Naive thymus-derived CD4-positive, alpha-beta T cell (primary cell): ENCODE measurements at regions not wholly inside any gene's neighbourhood (a gene's known extent, or its start where the extent isn't known, plus 50 kb on each side); places are given as distances from the start of the nearest gene placed in this dataset.
"Not testable (repeated sequence)": the region's sequence is repeated elsewhere in the genome, so short reads cannot be mapped to it uniquely, and the experiment has no call there.

Experiments used
- ATAC-seq: fragments of 150-1000 bp; cut with Tn5 transposase; 2 replicates; pipeline ENCODE4 v1.10.0; 2021; ENCODE audit warnings: mild to moderate bottlenecking, moderate library complexity
- CTCF ChIA-PET: fragments of 350-600 bp; sonication (Branson Sonifier 250); formaldehyde crosslinking; loops from one replicate; lab custom pipeline; 2021; ENCODE audit warnings: antibody characterized with exemption; lab: Charles Lee
- POLR2A ChIA-PET: fragments of 350-600 bp; sonication (Branson Sonifier 250); formaldehyde crosslinking; loops from one replicate; lab custom pipeline; 2021; ENCODE audit warnings: antibody characterized with exemption, inconsistent platforms; lab: Charles Lee
- DNase-seq, 9 donors: peaks; one replicate each; pipeline versions ENCODE4 v3.0.0 to v3.0.0-alpha.2; 2020 to 2022; ENCODE audit warnings: mixed read lengths in 1 of 9
- H3K27ac ChIP-seq: one replicate; pipeline ENCODE4 v1.7.0; 2013; ENCODE audit warnings: mild to moderate bottlenecking, low read depth, low read length, moderate library complexity
- H3K27me3 ChIP-seq, 2 donors: one replicate each; pipeline ENCODE4 v1.7.0; 2013; ENCODE audit warnings: low read length in 2 of 2, mild to moderate bottlenecking in 2 of 2, moderate library complexity in 2 of 2; ENCODE audit not compliant: control insufficient read depth in 2 of 2, insufficient read depth in 2 of 2
- H3K36me3 ChIP-seq, 3 experiments: 1 replicate in 2 of 3; 2 replicates in 1 of 3; pipeline ENCODE4 v1.7.0; 2013; ENCODE audit warnings: low read length in 3 of 3, mild to moderate bottlenecking in 3 of 3, moderate library complexity in 1 of 3; ENCODE audit not compliant: insufficient read depth in 3 of 3, control insufficient read depth in 2 of 3
- H3K4me1 ChIP-seq, 2 donors: one replicate each; pipeline ENCODE4 v1.7.0; 2013; ENCODE audit warnings: low read length in 2 of 2, mild to moderate bottlenecking in 2 of 2, moderate library complexity in 1 of 2; ENCODE audit not compliant: control insufficient read depth in 2 of 2, insufficient read depth in 2 of 2
- H3K4me3 ChIP-seq: 2 replicates; pipeline ENCODE4 v1.7.0; 2013; ENCODE audit warnings: mild to moderate bottlenecking, low read length
- H3K9me3 ChIP-seq, 3 experiments: 1 replicate in 2 of 3; 2 replicates in 1 of 3; pipeline ENCODE4 v1.7.0; 2013; ENCODE audit warnings: low read length in 3 of 3; ENCODE audit not compliant: control insufficient read depth in 2 of 3
- H3K27ac Mint-ChIP-seq, 9 donors: one replicate each; pipeline ENCODE4 v1.8.0; 2020 to 2022; ENCODE audit warnings: mixed read lengths in 9 of 9, mild to moderate bottlenecking in 8 of 9, moderate library complexity in 5 of 9, inconsistent platforms in 2 of 9
- H3K27me3 Mint-ChIP-seq, 5 donors: one replicate each; pipeline ENCODE4 v1.8.0; 2021 to 2022; ENCODE audit warnings: mixed read lengths in 5 of 5, mild to moderate bottlenecking in 1 of 5
- H3K36me3 Mint-ChIP-seq, 5 donors: one replicate each; pipeline ENCODE4 v1.8.0; 2020 to 2022; ENCODE audit warnings: mixed read lengths in 5 of 5, mild to moderate bottlenecking in 3 of 5, inconsistent platforms in 1 of 5
- H3K4me1 Mint-ChIP-seq, 7 donors: one replicate each; pipeline ENCODE4 v1.8.0; 2020 to 2022; ENCODE audit warnings: mixed read lengths in 7 of 7, mild to moderate bottlenecking in 3 of 7, inconsistent platforms in 1 of 7
- H3K4me3 Mint-ChIP-seq, 10 donors: one replicate each; pipeline ENCODE4 v1.8.0; 2020 to 2022; ENCODE audit warnings: mild to moderate bottlenecking in 10 of 10, mixed read lengths in 10 of 10, moderate library complexity in 6 of 10, inconsistent platforms in 2 of 10
- H3K9me3 Mint-ChIP-seq, 11 donors: one replicate each; pipeline ENCODE4 v1.8.0; 2020 to 2022; ENCODE audit warnings: mixed read lengths in 11 of 11, mild to moderate bottlenecking in 4 of 11, inconsistent platforms in 1 of 11, moderate library complexity in 1 of 11
- intact Hi-C, 2 donors: fragments of 100-400 bp; cut with micrococcal nuclease; formaldehyde crosslinking; loops; one replicate each; pipeline ENCODE4 v1.15.1; 2023

DNA sequence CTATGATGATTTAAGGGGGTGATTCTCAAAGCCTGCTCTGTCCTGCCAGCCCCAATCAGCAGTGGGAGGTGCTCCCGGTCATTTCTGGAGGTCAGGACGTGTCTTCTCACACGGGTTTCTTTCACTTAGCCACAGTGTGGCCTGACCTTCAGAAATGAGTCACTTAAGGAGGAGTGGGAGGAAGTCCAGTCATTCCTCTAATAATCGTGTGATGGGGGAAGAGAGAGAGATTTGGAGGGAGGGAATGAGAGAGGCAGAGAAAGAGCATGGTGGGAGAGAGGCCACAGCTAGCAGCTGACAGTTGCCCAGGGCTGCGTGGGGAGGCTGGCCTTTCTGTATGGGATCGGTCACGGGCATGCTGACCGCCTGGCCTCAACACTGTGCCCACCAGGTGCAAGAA is 142.6 kb upstream of the ZNF469 start:
- H3K27me3 Mint-ChIP-seq: peaks cover 0 to 20% (median 18%) of the 10 kb centered on the region in 5 donors
- peak; percentile 17 for ATAC-seq
- CTCF ChIA-PET, H3K4me3 ChIP-seq, H3K27me3 ChIP-seq, intact Hi-C loops, H3K9me3 ChIP-seq, H3K36me3 Mint-ChIP-seq, H3K4me3 Mint-ChIP-seq, H3K27ac ChIP-seq, H3K36me3 ChIP-seq, H3K4me1 Mint-ChIP-seq, POLR2A ChIA-PET, H3K4me1 ChIP-seq, H3K27ac Mint-ChIP-seq, DNase-seq: not testable (repeated sequence)
- peaks cover 0 to 12% (median 0%) of the 10 kb centered on the region in 11 donors for H3K9me3 Mint-ChIP-seq

DNA sequence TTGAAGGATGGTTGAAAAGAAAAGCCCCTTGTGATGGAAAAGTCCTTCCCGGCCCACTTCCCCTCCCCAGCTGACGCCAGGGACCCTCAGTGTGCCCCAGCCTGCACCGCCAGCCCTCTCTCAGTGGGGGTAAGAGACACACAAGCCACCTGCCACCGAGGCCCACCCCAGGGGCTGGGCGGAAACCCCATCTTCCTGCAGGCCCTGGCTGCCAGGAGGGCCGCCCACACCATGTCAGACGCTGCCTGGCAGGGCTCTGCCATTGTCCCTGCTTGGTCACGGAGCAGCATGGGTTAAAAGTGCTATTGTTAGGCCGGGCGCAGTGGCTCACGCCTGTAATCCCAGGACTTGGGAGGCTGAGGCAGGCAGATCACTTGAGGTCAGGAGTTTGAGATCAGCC is 142.0 kb upstream of the ZNF469 start:
- H3K27me3 Mint-ChIP-seq: peaks cover 0 to 17% (median 12%) of the 10 kb centered on the region in 5 donors
- POLR2A ChIA-PET, ATAC-seq, H3K27me3 ChIP-seq, H3K27ac Mint-ChIP-seq, H3K4me3 Mint-ChIP-seq, H3K36me3 Mint-ChIP-seq, intact Hi-C loops, H3K36me3 ChIP-seq, H3K4me3 ChIP-seq, H3K9me3 ChIP-seq, CTCF ChIA-PET, DNase-seq, H3K4me1 Mint-ChIP-seq, H3K27ac ChIP-seq, H3K4me1 ChIP-seq: not testable (repeated sequence)
- H3K9me3 Mint-ChIP-seq: peaks cover 0 to 12% (median 0%) of the 10 kb centered on the region in 11 donors

DNA sequence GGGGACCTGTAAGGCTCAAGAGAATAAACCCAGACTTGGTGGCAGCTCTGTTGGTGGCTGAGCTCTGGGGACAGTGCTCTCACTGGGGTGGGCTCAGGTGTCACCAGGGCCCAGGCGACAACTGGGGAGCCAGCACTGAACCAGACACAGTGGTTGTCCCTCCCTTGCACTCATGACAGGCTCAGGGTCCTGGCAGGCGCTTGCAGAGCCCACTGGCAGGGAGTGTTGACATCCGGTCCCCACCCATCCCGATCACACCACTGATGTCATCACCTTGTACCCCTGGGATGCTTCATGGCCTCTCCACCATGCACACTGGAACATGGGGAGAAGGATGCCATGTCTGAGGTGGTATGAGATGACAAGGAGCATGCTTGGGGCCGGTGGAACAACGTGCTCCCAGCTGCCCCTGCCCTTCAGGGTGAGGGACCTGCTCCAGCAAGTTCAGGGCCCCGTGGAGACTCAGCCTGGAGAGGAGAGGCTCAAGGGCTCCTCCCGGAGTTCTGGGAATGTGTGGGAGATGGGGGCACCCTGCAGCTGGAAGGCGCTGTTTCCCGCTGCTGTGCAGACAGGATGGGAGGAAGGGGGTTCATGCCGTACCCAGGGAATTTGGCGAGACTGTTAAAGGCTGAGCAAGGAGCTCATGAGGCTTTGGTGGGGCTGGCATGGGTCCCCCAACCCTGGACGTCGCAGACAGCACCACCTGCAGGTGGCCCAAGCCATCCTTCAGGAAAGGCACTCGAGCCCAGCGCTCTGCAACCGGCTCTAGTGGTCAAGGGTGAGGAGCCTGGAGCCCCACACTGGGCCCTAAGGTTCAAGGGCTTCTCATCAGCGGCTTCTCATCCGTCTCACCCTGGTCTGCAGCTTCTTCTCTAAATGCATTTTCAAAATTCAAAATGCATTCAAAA is 141.1 kb upstream of the ZNF469 start:
- H3K4me3 Mint-ChIP-seq, H3K4me1 ChIP-seq, H3K27ac Mint-ChIP-seq, H3K9me3 ChIP-seq, POLR2A ChIA-PET, CTCF ChIA-PET, H3K36me3 ChIP-seq, ATAC-seq, H3K27ac ChIP-seq, H3K27me3 ChIP-seq, H3K4me3 ChIP-seq, intact Hi-C loops, H3K4me1 Mint-ChIP-seq, H3K36me3 Mint-ChIP-seq, DNase-seq: not testable (repeated sequence)
- H3K9me3 Mint-ChIP-seq: peaks cover 0 to 12% (median 0%) of the 10 kb centered on the region in 11 donors
- H3K27me3 Mint-ChIP-seq: peaks cover 0 to 16% (median 10%) of the 10 kb centered on the region in 5 donors

DNA sequence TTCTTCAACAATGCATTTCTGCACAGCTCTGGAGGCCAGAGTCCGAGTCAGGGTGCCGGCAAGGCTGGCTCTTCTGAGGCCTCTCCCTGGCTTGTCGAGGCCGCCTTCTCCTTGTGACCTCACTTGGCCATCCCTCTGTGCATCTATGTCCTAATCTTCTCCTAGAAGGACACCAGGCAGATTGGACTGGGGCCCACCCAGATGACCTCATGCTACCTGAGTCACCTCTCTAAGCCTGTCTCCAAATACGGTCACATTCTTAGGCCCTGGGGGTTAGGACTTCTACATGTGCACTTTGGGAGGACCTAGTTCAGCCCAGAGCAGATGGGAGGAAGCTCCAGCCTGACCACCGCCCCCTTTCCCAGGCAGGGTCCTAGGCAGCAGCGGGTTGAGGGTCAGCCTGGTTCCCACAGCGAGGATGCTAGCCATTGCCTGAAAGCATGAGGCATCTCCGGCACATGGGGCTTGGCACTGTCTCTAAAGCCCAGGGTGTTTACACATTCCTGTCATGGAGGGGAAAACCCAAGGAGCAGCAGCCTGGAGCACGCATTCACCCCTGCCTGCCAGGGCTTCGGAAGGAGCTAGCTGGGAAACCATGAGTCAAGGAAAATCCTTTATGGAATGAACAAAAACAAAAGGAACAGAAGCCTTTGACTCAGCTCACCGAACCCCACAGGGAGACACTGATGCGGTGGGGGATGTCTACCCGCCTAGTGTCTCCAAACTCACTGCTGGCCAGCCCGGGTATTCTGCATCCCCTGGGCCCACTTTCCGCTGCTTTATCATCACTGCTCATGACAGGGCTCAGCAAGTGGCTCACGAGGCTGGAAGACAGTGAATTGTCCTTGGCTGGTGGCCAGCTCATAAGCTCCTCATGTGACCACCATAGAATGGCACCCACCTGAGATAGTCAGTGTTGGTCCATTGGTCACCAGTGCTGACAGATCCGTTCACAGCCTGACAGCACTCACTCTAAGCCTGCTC is 140.2 kb upstream of the ZNF469 start:
- not testable (repeated sequence) for DNase-seq, H3K4me3 Mint-ChIP-seq, H3K36me3 Mint-ChIP-seq

GRCh38 chr16:88243921-88244320 is 138.8 kb upstream of the ZNF469 start:
- H3K36me3 Mint-ChIP-seq, H3K9me3 ChIP-seq, H3K27me3 Mint-ChIP-seq, H3K4me1 ChIP-seq, DNase-seq, H3K36me3 ChIP-seq, intact Hi-C loops, H3K4me3 ChIP-seq, H3K27me3 ChIP-seq, CTCF ChIA-PET, H3K4me1 Mint-ChIP-seq, H3K27ac Mint-ChIP-seq, POLR2A ChIA-PET, H3K4me3 Mint-ChIP-seq, ATAC-seq, H3K27ac ChIP-seq: not testable (repeated sequence)
- H3K9me3 Mint-ChIP-seq: peaks cover 0 to 12% (median 0%) of the 10 kb centered on the region in 11 donors

More for the DNA sequence above, 140.2 kb upstream of the ZNF469 start:
- H3K27me3 Mint-ChIP-seq: peaks cover 0 to 15% (median 9%) of the 10 kb centered on the region in 5 donors
- H3K36me3 ChIP-seq, POLR2A ChIA-PET, H3K27ac ChIP-seq, H3K4me3 ChIP-seq, ATAC-seq, H3K4me1 Mint-ChIP-seq, H3K4me1 ChIP-seq, H3K27ac Mint-ChIP-seq, intact Hi-C loops, H3K27me3 ChIP-seq, CTCF ChIA-PET, H3K9me3 ChIP-seq: not testable (repeated sequence)
- peaks cover 0 to 12% (median 0%) of the 10 kb centered on the region in 11 donors for H3K9me3 Mint-ChIP-seq

- H3K36me3 ChIP-seq, POLR2A ChIA-PET, H3K36me3 Mint-ChIP-seq, H3K4me1 ChIP-seq, DNase-seq, H3K27ac ChIP-seq, H3K9me3 ChIP-seq, H3K27me3 ChIP-seq, H3K4me3 Mint-ChIP-seq, H3K4me1 Mint-ChIP-seq, H3K27me3 Mint-ChIP-seq, intact Hi-C loops, H3K27ac Mint-ChIP-seq, CTCF ChIA-PET, H3K4me3 ChIP-seq: not testable (repeated sequence)
- peak; percentile 36 for ATAC-seq
- peaks cover 0 to 12% (median 0%) of the 10 kb centered on the region in 11 donors for H3K9me3 Mint-ChIP-seq
Observed at GRCh38 chr16:88245241-88246081, 137.3 kb upstream of the ZNF469 start.
